T-helper 17 cell (primary cell): ENCODE measurements at regions not wholly inside any gene's neighbourhood (a gene's known extent, or its start where the extent isn't known, plus 50 kb on each side); places are given as distances from the start of the nearest gene placed in this dataset.
A peak's percentile ranks its signal among the peaks of the same experiment; 100 is the strongest.
"Not testable (repeated sequence)": the region's sequence is repeated elsewhere in the genome, so short reads cannot be mapped to it uniquely, and the experiment has no call there.

Experiments used
- ATAC-seq: fragments of 150-1000 bp; cut with Tn5 transposase; 2 replicates; pipeline ENCODE4 v1.10.0; 2021; ENCODE audit warnings: mild to moderate bottlenecking, moderate library complexity
- DNase-seq, 3 donors: peaks; one replicate each; pipeline versions ENCODE4 v3.0.0 to v3.0.0-alpha.2; 2020 to 2021
- H3K9me3 ChIP-seq: one replicate; pipeline ENCODE4 v1.7.0; 2013; ENCODE audit warnings: low read length, mild to moderate bottlenecking; ENCODE audit not compliant: control insufficient read depth, poor library complexity, severe bottlenecking
- H3K27ac Mint-ChIP-seq: one replicate; pipeline ENCODE4 v1.8.0; 2022; ENCODE audit warnings: mild to moderate bottlenecking, moderate library complexity, mixed read lengths
- H3K27me3 Mint-ChIP-seq: one replicate; pipeline ENCODE4 v1.8.0; 2022; ENCODE audit warnings: mixed read lengths
- H3K36me3 Mint-ChIP-seq: one replicate; pipeline ENCODE4 v1.8.0; 2022; ENCODE audit warnings: low read depth, mixed read lengths
- H3K4me1 Mint-ChIP-seq: one replicate; pipeline ENCODE4 v1.8.0; 2022; ENCODE audit warnings: mild to moderate bottlenecking, mixed read lengths
- H3K4me3 Mint-ChIP-seq: one replicate; pipeline ENCODE4 v1.8.0; 2022; ENCODE audit warnings: mild to moderate bottlenecking, moderate library complexity, mixed read lengths

GRCh38 chr9:124084087-124084486 is 72.5 kb downstream of the LHX2 start:
- Mint-ChIP-seq H3K4me1 (peaks cover 3% of the 10 kb centered on the region), H3K27ac (no peak overlapping the region), H3K27me3 (peaks cover 7% of the 10 kb centered on the region), H3K4me3 (no peak overlapping the region), H3K36me3 (no peaks in the 10 kb centered on the region)
- no peak for ATAC-seq
- peaks cover 2% of the 10 kb centered on the region for H3K9me3 ChIP-seq
- DNase-seq = no peak

GRCh38 chr9:124087226-124087625 is 75.7 kb downstream of the LHX2 start:
- peaks cover 18% of the 10 kb centered on the region for H3K27me3 Mint-ChIP-seq
- no peak overlapping the region for H3K4me3 Mint-ChIP-seq
- H3K4me1 Mint-ChIP-seq = no peaks in the 10 kb centered on the region
- H3K36me3 Mint-ChIP-seq = peaks cover 3% of the 10 kb centered on the region
- no peak for ATAC-seq
- peaks cover 2% of the 10 kb centered on the region for H3K9me3 ChIP-seq
- DNase-seq = no peak
- H3K27ac Mint-ChIP-seq = no peak overlapping the region

GRCh38 chr9:124088476-124088837 is 76.9 kb downstream of the LHX2 start:
- Mint-ChIP-seq H3K27me3 (peaks cover 26% of the 10 kb centered on the region), H3K36me3 (peaks cover 3% of the 10 kb centered on the region), H3K27ac (no peak overlapping the region), H3K4me3 (no peak overlapping the region), H3K4me1 (no peaks in the 10 kb centered on the region)
- peaks cover 2% of the 10 kb centered on the region for H3K9me3 ChIP-seq
- DNase-seq = no peak
- no peak for ATAC-seq

GRCh38 chr9:124089631-124090488 is 78.3 kb downstream of the LHX2 start:
- H3K9me3 ChIP-seq, H3K4me3 Mint-ChIP-seq, H3K4me1 Mint-ChIP-seq, DNase-seq, H3K36me3 Mint-ChIP-seq, ATAC-seq, H3K27ac Mint-ChIP-seq: not testable (repeated sequence)
- H3K27me3 Mint-ChIP-seq = peaks cover 32% of the 10 kb centered on the region

- Mint-ChIP-seq H3K4me3 (no peak overlapping the region), H3K27me3 (peaks cover 64% of the 10 kb centered on the region), H3K36me3 (peaks cover 4% of the 10 kb centered on the region), H3K4me1 (peaks cover 2% of the 10 kb centered on the region), H3K27ac (no peak overlapping the region)
- no peak for DNase-seq
- no peaks in the 10 kb centered on the region for H3K9me3 ChIP-seq
- no peak for ATAC-seq
Measured at GRCh38 chr9:124098141-124098905, 86.8 kb downstream of the LHX2 start.

GRCh38 chr9:124099860-124100259 is 88.3 kb downstream of the LHX2 start:
- ATAC-seq = no peak
- no peak for DNase-seq
- Mint-ChIP-seq H3K4me3 (no peak overlapping the region), H3K36me3 (peaks cover 4% of the 10 kb centered on the region), H3K27me3 (peaks cover 57% of the 10 kb centered on the region), H3K27ac (no peak overlapping the region), H3K4me1 (peaks cover 2% of the 10 kb centered on the region)
- H3K9me3 ChIP-seq = no peaks in the 10 kb centered on the region

- ATAC-seq = no peak
- H3K27ac Mint-ChIP-seq = no peak overlapping the region
- no peak for DNase-seq
Measured at GRCh38 chr9:124101215-124101968, 89.8 kb downstream of the LHX2 start.

GRCh38 chr9:124101969-124102345 is 90.4 kb downstream of the LHX2 start:
- Mint-ChIP-seq H3K27ac (no peak overlapping the region), H3K27me3 (peaks cover 62% of the 10 kb centered on the region), H3K4me1 (peaks cover 4% of the 10 kb centered on the region), H3K4me3 (no peak overlapping the region), H3K36me3 (peaks cover 8% of the 10 kb centered on the region)
- no peaks in the 10 kb centered on the region for H3K9me3 ChIP-seq
- ATAC-seq = no peak
- no peak for DNase-seq

More at GRCh38 chr9:124101215-124101968, 89.8 kb downstream of the LHX2 start:
- Mint-ChIP-seq H3K36me3 (peaks cover 8% of the 10 kb centered on the region), H3K27me3 (peaks cover 65% of the 10 kb centered on the region), H3K4me3 (no peak overlapping the region), H3K4me1 (peaks cover 4% of the 10 kb centered on the region)
- no peaks in the 10 kb centered on the region for H3K9me3 ChIP-seq

GRCh38 chr9:124102363-124102762 is 90.8 kb downstream of the LHX2 start:
- no peak for DNase-seq
- ATAC-seq = no peak
- Mint-ChIP-seq H3K27ac (no peak overlapping the region), H3K27me3 (peaks cover 62% of the 10 kb centered on the region), H3K4me3 (no peak overlapping the region), H3K4me1 (peaks cover 4% of the 10 kb centered on the region), H3K36me3 (peaks cover 8% of the 10 kb centered on the region)
- H3K9me3 ChIP-seq = no peaks in the 10 kb centered on the region

- peaks cover 4% of the 10 kb centered on the region for H3K4me1 Mint-ChIP-seq
- H3K9me3 ChIP-seq = no peaks in the 10 kb centered on the region
- ATAC-seq (no peak), DNase-seq (no peak)
- H3K27ac Mint-ChIP-seq = no peak overlapping the region
- H3K4me3 Mint-ChIP-seq = no peak overlapping the region
- H3K36me3 Mint-ChIP-seq = peaks cover 8% of the 10 kb centered on the region
- H3K27me3 Mint-ChIP-seq = peaks cover 44% of the 10 kb centered on the region
Measured at GRCh38 chr9:124105266-124105665, 93.7 kb downstream of the LHX2 start.

GRCh38 chr9:124108216-124108615 is 96.6 kb downstream of the LHX2 start:
- peaks cover 26% of the 10 kb centered on the region for H3K27me3 Mint-ChIP-seq
- peaks cover 2% of the 10 kb centered on the region for H3K4me1 Mint-ChIP-seq
- no peak overlapping the region for H3K4me3 Mint-ChIP-seq
- ATAC-seq (no peak), DNase-seq (no peak)
- peaks cover 4% of the 10 kb centered on the region for H3K36me3 Mint-ChIP-seq
- H3K27ac Mint-ChIP-seq = no peak overlapping the region
- H3K9me3 ChIP-seq = no peaks in the 10 kb centered on the region

GRCh38 chr9:124110307-124110915 is 98.8 kb downstream of the LHX2 start:
- Mint-ChIP-seq H3K4me1 (peaks cover 2% of the 10 kb centered on the region), H3K4me3 (no peak overlapping the region), H3K27me3 (peaks cover 32% of the 10 kb centered on the region), H3K27ac (no peak overlapping the region), H3K36me3 (peaks cover 3% of the 10 kb centered on the region)
- H3K9me3 ChIP-seq = no peaks in the 10 kb centered on the region
- DNase-seq = peak in 1 of 3 donors; percentile 37
- no peak for ATAC-seq
